Breast epithelium (tissue), 3 donors: ENCODE measurements at regions not wholly inside any gene's neighbourhood (a gene's known extent, or its start where the extent isn't known, plus 50 kb on each side); places are given as distances from the start of the nearest gene placed in this dataset.
"Not testable (repeated sequence)": the region's sequence is repeated elsewhere in the genome, so short reads cannot be mapped to it uniquely, and the experiment has no call there.

Experiments
- POLR2AphosphoS5 ChIP-seq, 3 donors: sonication (generic); formaldehyde crosslinking; IDR thresholded peaks; one replicate each; pipeline ENCODE4 v1.6.1; 2017; ENCODE audit warnings: antibody characterized with exemption in 3 of 3
- TF ChIP-seq, protein P1 (sequence below), 3 donors: fragments of 450-650 bp; IDR thresholded peaks; one replicate each; pipeline ENCODE4 v1.5.1; 2016 to 2017; ENCODE audit warnings: antibody characterized with exemption in 3 of 3, mild to moderate bottlenecking in 3 of 3, moderate library complexity in 3 of 3

- TF ChIP-seq, protein P1, sequence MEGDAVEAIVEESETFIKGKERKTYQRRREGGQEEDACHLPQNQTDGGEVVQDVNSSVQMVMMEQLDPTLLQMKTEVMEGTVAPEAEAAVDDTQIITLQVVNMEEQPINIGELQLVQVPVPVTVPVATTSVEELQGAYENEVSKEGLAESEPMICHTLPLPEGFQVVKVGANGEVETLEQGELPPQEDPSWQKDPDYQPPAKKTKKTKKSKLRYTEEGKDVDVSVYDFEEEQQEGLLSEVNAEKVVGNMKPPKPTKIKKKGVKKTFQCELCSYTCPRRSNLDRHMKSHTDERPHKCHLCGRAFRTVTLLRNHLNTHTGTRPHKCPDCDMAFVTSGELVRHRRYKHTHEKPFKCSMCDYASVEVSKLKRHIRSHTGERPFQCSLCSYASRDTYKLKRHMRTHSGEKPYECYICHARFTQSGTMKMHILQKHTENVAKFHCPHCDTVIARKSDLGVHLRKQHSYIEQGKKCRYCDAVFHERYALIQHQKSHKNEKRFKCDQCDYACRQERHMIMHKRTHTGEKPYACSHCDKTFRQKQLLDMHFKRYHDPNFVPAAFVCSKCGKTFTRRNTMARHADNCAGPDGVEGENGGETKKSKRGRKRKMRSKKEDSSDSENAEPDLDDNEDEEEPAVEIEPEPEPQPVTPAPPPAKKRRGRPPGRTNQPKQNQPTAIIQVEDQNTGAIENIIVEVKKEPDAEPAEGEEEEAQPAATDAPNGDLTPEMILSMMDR (IDR thresholded peaks at IDR 0.05): not testable (repeated sequence)
- not testable (repeated sequence) for TF ChIP-seq POLR2AphosphoS5 (IDR thresholded peaks at IDR 0.05)
These were observed 1565.3 kb downstream of the HACE1 start for GRCh38 chr6:103294376-103294775.
